Keratinocyte (primary cell): ENCODE measurements at regions not wholly inside any gene's neighbourhood (a gene's known extent, or its start where the extent isn't known, plus 50 kb on each side); places are given as distances from the start of the nearest gene placed in this dataset.

Experiments
- EZH2 ChIP-seq: IDR thresholded peaks from one replicate; pipeline ENCODE4 v1.6.1; 2012; ENCODE audit warnings: inconsistent platforms, mild to moderate bottlenecking, low read length, moderate library complexity
- TF ChIP-seq, protein P1 (sequence below), 3 experiments: IDR thresholded peaks in 1 of 3; conservative IDR thresholded peaks in 1 of 3; optimal IDR thresholded peaks in 1 of 3; 2 replicates in 2 of 3; 3 replicates in 1 of 3; pipeline versions ENCODE3 to v1.5.1; 2011; ENCODE audit warnings: low read length in 3 of 3, mild to moderate bottlenecking in 3 of 3, moderate library complexity in 2 of 3, control low read depth in 1 of 3, inconsistent platforms in 1 of 3; ENCODE audit not compliant: insufficient read depth in 2 of 3; ENCODE audit errors: extremely low read depth in 1 of 3

- TF ChIP-seq, protein P1, sequence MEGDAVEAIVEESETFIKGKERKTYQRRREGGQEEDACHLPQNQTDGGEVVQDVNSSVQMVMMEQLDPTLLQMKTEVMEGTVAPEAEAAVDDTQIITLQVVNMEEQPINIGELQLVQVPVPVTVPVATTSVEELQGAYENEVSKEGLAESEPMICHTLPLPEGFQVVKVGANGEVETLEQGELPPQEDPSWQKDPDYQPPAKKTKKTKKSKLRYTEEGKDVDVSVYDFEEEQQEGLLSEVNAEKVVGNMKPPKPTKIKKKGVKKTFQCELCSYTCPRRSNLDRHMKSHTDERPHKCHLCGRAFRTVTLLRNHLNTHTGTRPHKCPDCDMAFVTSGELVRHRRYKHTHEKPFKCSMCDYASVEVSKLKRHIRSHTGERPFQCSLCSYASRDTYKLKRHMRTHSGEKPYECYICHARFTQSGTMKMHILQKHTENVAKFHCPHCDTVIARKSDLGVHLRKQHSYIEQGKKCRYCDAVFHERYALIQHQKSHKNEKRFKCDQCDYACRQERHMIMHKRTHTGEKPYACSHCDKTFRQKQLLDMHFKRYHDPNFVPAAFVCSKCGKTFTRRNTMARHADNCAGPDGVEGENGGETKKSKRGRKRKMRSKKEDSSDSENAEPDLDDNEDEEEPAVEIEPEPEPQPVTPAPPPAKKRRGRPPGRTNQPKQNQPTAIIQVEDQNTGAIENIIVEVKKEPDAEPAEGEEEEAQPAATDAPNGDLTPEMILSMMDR (optimal IDR thresholded peaks at IDR 0.05 in 1 of 3, IDR thresholded peaks at IDR 0.05 in 1 of 3, conservative IDR thresholded peaks at IDR 0.05 in 1 of 3; ENCODE audit: extremely low read depth in 1 of 3, insufficient read depth in 2 of 3, low read length in 3 of 3): no peak
- TF ChIP-seq EZH2: no peak
These were observed 62.1 kb upstream of the KLF3 start for GRCh38 chr4:38601916-38602291.
